Effector CD8-positive, alpha-beta T cell (primary cell): ENCODE measurements at regions not wholly inside any gene's neighbourhood (a gene's known extent, or its start where the extent isn't known, plus 50 kb on each side); places are given as distances from the start of the nearest gene placed in this dataset.

Experiments
- DNase-seq: peaks from one replicate; lab custom pipeline; 2025; lab: John Stamatoyannopoulos, UW

DNA sequence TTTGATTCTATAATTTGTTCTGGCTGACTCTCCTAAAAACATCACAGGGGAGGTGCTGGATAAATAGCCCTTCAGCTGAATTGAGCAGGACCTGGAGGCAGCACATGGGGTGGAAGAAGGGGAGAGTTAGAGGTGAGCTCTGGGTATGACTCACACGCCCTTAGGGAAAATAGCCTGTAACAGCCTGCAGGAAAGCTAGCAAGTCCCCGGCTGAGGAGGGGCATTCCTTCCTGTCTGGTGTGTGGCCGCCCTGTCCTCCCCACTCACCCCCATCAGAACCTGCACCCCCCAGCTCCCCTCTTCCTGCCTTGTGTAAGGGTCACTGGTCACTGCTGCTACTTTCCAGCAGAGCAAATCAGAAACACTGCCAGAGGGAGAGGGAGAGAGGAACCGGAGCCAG, 187.4 kb downstream of the C16orf95 start:
- no peak for DNase-seq

DNA sequence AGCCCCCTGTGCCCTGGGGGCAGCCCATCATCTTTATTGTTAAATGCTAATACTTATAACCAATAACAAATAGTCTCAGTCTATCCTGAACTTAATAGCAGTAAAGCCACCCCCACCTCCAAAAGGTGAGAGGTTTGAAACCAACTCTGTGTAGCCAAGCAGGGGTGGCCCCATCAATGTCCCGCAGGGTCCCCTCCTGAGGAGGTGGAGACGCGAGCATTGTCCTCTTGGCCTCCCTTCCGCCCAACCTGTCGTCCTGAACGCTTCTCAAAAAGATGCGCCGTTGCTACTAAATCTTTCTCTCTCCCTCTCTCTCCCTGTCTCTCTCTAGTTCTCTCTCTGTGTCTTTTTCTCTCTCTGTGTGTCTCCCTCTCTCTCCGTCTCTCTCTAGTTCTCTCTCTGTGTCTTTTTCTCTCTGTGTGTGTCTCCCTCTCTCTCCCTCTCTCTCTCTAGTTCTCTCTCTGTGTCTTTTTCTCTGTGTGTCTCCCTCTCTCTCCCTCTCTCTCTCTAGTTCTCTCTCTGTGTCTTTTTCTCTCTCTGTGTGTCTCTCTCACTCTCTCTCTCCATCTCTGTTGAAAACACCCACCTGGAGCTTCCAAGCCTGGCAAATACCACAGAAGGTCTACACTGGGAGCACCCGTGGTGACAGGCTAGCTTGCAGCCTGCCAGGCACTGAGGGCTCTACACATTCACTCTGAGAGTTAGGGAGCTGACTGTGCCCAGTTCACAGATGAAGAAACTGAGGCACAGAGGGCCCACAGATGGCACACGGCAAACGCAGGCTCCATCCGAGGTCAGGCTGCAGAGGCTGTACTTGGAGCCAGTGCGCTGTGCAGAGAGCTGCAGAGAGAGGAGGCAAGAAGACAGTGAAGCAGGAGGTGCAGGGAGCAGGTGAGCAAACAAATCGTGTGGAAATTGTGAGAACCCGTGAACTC, 185.9 kb downstream of the C16orf95 start:
- DNase-seq = no peak

DNA sequence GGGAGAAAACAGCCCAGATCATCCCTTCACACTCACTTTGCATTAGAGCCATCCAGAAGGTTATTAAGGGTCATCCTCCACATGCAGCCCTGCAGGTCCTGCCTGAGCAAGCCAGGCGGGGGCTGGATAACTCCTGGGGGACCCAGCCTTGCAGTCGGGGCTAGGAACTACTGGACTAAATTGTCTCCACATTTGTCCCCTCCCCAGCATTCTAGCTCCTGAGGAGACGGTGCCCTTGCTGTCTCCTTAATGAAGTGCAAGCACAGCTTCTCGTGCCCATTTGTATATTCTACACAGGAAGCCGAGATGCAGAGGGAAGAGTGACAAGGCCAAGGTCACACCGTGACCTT, 185.2 kb downstream of the C16orf95 start:
- DNase-seq = no peak

DNA sequence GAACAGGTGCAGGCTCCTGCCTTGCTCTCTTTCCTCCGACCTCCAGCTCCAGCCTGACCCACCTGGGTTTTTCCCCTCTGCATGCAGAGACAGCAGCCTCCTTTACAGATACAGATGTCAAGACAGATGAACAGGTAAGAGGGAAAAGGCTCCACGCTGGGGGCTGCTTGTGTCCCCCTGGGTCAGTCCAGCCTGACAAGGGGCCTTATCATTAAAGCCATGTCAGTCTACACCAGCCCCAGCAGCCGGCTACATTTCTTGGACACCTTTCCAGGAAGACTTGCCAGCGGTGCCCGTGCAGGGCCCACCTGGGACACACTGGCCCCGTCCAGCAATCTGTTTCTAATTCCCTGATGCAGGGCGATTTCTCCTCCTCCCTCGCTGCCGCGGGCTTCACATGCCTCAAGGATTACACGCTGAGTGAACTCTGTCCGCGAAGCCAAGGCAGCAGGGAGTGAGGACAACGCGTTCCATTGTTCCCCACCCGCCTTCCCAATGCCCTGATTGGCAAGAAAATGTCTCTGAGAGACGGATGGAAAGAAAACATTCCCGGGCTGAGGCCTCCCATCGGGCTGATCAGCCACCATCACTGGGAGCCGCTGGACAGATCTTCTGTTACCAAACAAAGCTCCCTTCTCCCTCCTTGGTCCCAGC, 184.7 kb downstream of the C16orf95 start:
- no peak for DNase-seq

DNA sequence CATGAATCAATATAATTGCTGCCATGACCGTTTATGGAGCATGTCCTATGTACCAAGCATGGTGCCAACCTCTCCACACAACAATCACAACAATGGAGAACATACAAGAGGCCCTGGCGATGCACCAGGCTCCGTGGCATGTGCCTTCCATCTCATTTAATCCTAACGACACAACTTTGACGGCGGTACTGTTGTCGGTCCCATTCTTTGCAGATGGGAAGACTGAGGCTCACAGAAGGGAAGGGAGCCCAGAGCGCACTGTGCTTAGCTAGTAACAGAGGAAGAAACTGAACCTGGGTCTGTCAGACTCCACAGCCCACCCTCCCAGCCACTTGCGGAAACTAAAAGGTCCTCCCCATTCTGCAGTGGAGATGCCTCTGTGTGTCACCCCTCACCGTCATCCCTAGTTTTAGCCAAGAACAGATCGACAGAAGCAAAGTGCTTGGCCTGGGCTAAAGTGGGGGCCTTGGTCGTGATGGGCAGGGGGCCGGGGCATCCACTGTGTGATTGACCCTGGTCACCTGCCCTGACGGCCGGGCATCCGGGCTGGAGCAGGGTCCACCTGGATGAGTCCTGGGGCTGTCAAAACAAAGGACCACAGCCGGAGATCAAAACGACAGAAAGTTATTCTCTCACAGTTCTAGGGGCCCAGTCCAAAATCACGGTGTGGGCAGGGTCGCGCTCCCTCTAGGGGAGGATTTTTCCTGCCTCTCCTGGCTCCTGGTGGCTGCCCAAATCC, 183.9 kb downstream of the C16orf95 start:
- no peak for DNase-seq

DNA sequence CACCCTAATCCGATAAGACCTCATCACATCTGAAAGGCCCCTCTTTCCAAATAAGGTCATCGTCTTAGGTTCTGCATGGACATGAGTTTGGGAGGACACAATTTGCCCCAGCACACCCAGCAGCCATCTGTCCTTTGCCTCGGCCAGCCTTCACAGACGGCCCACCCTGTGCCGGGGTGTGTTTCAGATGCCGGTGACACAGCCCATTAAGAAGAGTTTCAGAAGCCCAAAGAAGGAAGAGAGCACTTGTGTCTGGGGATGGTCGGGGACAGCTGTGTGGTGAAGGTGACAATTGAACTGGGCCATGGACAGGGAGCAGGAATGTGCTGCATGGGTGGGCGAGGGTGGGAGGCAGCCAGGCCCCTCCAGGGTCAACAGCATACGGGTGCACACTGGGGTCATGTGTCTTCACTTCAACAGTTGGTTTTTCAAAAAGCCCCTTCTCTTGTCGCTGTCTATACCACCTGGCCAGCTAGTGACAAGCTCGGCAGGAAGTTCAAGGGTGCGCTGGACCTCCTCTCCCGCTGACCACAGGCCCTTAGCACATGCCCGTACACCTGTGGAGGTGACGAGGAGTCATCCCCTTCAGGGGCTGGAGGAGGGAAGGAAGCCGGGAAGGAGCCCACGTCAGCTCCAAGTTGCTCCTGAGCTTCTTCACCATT, 183.1 kb downstream of the C16orf95 start:
- DNase-seq = no peak

DNA sequence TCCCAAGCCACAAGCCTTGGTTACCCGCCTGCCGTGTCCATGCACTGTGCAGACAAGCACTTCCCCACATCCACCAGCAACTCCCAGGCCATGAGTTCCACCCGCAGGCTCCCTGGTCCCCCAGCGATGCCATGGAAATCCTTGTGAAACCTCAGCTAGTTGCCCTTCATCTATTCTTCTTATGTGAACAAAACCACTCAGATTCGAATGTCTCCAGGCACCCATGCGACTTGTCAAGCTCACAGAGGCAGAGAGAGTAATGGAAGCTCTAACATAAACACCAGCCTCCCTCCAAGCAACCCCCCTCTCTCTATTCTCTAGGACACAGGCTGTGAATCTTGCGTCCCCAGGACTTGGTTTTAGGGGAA, 182.6 kb downstream of the C16orf95 start:
- DNase-seq = no peak

DNA sequence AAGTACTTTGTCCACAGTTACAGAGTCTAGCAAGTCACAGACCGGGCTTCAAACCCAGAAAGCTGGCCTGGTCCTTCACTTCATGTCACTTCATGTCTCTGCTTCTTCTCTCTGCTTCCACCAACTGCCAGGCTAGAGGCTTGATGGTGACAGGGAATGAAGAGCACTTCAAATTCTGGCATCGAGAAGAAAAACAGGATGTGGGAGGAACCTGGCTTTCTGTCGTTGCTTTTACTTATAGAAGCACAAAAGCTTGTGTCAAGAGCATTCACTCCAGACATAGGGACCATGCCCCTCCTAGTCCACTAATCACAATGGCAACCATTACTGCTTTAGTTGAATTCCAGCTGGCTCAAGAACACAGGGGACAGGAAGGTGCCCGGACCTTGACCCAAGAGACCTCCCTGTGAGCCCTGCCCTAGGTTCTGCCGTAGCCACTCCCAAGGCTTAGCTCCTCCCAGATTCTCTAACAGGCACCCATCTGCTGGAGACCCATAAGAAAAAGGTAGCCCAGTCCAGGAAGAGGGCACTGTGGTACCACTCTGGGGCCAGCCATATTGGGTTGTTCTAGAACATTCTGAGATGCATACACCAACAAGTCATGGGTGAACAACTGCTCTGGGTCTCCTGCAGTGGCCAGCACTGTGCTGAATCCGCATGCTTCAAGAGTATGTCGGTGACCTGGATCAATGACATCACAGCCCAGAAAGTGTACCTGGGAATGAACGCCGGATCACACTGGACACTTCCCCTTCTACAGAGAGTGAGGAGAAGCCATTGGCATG, 181.8 kb downstream of the C16orf95 start:
- DNase-seq = no peak

DNA sequence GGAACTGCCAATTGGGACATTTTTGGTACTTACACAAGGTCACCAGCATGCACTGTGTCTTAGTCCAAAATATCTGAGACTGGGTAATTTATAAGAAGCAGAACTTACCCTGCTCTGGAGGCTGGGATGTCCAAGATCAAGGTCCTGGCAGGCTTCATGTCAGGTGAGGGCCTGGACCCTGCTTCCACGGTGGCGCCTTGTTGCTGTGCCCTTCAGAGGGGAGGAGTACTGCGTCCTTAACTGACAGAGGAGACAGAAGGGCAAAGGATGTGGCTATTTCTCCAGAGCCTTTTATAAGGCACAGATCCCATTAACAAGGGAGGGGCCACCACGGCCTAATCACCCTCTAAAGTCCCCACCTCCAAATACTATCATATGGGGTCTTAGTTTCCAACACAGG, 178.9 kb downstream of the C16orf95 start:
- DNase-seq = no peak

DNA sequence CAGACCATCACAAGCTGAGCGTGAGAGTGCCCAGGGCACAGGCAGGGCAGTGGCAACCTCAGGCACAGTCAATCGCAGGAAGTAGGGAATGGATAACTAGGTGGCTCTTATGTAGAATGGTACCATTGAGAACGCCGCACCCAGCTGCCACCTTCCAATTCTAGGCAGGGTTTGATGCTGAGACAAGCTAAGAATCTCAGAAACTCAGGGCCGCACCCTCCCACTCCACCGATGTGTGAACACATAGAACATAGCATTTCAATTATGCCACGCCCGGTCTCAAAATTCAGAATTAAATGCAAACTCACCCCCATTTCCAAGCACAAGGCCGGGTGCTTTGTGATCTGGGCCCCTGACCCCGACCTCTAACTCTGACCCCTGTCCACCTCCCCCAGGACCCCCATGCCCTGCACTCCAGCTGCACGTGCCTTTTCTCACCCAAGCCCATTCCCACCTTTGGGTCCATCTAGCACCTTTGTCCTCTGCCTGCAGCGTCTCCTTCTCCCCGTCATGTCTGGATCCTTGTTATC, 178.4 kb downstream of the C16orf95 start:
- DNase-seq = no peak

DNA sequence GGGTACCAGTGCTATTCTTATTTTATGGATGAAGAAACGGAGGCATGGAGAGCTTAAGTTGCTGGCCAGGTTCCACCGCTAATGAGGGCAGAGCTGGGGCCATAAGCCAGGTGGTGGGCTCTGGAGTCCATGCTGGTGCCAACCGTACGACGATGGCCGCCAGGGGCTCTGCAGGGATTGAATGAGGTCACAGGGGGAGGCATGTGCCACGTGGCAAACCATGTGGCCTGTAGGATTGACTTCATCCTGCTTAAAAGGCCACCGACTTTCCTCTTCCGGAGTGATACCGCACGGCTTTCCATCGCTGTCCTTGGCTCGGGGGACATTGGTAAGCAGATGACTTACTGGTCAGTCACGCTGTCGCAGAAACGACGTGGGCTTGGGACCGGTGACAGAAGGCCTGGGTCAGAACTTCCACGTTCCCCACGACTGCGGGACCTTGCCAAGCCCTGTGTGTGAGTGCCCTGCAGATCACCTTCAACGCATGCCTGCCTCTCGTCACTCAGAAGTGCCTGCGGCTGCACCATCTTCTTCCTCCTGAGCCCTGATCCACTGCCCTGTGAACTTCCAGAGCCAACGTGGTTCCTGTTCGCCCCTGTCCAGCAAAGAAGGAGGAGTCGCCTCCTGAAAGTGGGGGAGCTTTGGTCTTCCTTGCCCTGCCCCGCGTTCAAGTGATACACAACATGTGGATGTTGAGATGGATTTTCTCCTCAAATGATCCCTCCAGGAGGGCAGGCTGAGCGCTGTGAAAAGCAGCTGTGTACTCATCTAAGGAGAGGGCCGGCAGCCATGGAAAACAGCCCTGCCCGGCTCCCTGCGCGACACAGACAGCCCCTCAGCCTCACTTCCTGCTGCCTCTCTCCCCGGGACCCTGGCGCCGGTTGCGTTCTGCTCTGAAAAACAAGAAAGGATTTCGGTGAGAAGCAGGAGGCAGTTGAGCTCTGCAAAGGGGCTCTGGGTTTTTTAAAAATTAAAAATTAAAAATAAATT, 176.7 kb downstream of the C16orf95 start:
- DNase-seq = no peak

DNA sequence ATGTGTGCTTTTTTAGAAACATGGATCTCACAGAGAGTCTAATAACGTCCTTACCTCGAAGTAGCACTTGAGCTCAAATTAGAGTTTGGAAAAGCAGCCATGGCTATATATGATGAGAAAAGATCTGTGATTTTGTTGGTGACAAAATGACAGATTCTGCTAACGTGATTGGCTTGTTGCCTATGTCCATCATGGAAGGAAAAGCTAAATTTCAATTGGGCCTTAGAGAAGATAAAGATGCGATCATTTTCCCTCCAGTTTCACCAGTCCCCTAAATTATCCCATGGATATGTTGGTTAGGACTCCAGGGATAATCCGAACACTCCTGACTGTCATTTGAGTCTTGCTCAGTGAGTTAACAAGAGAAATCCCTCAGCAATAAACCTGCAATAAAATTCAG, 175.8 kb downstream of the C16orf95 start:
- no peak for DNase-seq

DNA sequence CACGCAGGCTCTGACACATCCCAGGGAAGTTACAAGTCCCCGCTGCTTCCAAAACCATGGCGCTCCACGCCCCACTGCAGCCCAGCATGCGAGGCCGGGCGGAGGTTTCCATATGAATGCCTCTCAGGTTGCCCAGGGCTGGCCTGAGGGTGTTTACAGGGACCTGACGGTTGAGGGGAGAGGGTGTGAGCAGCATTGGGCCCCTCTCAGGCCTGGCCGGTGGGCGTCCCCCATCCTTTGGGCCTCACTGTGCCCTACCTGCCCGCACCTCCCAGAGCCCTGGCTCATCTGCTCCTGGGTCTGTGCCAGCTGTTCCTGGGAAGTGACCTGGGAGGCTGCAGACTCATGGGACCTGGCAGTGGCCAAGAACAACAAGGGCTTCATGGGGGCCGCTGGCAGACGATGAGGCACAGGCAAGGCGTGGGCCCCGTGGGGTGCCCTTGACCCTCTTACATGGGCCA, 173.5 kb downstream of the C16orf95 start:
- no peak for DNase-seq

DNA sequence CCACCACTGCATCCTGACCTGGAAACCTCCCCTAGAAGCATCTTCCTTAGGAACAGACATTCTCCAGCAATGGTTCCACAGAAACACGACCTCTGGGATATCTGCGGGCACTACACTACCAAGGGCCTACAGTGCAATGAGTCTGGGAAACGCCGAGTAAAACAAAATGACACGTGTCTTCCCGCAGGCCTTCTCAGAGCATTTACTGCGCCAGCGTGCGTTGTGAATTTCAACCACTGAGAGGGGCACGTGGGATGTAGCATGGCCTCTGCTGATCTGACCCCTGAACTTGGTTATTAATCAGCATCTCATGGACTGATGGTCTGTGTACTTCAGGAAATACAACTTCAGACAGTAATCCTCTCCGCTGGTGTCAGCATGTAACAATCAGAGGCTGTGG, 173.0 kb downstream of the C16orf95 start:
- no peak for DNase-seq

DNA sequence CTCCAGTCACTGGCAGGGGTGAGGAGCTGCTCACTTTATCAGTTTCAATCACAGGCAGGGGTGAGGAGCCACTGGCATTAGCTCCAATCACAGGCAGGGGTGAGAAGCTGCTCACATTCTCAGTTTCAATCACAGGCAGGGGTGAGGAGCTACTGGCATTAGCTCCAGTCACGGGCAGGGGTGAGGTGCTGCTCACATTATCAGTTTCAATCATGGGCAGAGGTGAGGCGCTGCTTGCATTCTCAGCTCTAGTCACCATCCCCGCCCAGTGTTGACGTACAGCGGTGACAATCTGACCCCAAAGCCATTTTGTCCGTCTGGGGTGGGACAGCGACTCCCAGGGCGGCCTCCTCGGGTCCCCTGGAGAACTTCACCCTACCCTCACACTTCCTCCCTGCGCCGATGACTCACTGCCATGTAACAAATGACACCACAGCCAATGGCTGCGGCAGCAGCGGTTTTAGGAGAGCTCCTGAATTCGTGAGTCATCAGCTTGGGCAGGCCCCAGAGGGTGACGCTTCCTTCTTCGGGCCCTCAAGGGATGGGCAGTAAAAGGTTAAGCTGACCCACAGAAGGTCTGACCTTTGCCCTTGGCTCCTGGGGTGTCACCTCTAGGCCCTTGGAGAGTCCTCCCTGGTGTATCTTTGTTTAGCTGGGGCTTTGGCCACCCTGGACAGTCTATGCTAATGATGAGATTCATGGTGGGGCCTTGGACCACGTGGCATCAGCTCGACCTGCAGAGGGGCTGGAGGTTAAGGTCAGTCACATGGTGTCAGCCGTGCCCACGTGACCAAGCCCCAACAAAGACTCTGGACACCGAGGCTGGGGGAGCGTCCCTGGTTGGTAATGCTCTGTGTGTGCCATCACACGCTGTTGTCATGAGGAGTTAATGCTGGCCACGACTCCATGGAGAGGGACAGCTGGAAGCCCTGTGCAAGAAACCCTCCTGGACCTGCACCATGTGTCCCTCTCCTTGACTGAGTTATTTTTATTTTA, 171.7 kb downstream of the C16orf95 start:
- DNase-seq = no peak

DNA sequence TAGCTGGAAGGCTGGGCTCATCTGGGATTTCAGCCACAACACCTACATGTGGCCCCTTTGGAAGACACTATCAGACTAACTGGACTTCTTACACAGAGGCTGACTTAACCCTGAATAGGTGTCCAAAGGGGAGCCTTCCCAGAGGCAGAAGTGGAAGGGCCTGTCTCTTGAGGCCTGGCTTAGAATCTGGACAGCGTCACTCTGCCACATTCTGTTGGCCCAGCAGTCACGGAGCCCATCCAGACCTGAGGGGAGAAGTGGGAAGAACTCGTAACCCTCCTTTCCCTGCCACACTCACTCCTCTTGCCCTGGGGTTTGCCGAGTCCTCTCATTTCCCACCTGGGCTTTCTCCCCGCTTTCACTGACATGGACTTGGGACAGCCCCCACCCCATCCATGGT, 170.5 kb downstream of the C16orf95 start:
- DNase-seq = no peak

DNA sequence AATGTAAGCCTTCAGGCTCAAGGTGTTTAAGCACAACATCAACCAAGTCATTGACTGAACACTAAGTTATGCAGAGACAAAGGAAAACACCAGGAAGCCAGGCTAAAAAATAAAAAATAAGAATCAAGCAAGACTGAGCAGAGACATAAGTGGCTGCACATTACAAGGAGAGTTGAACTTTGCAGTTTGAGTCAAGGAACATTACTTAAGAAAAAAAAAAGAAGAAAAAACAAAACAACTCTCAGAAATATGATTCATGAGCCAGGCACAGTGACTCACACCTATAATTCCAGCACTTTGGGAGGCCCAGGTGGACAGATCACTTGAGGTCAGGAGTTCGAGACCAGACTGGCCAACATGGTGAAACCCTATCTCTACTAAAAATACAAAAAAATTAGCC, 168.1 kb downstream of the C16orf95 start:
- DNase-seq = no peak

DNA sequence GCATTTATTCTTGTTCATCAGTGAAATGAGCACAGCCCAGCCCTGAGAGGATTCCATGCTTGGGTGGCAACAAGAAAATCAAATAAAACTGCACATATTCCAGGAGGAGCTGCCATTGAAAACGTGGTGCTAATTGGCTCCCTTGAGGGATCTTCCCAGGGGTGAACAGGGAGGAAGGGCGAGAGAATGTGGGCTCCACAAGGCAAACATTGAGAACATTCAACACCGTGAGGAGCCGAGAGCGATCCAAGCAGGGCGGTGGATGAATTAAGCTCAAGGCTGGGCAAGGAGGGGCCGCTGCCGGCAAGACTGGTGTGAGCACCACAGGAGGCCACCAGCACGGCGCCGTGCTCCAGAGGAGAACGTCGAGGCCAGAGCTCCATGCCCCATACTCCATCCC, 166.9 kb downstream of the C16orf95 start:
- DNase-seq = no peak
